Tibial nerve (tissue), 4 donors: ENCODE measurements at regions not wholly inside any gene's neighbourhood (a gene's known extent, or its start where the extent isn't known, plus 50 kb on each side); places are given as distances from the start of the nearest gene placed in this dataset.
"Not testable (repeated sequence)": the region's sequence is repeated elsewhere in the genome, so short reads cannot be mapped to it uniquely, and the experiment has no call there.

Experiments used
- DNase-seq, 2 donors: peaks; one replicate each; pipeline ENCODE4 v3.0.0-alpha.2; 2019; ENCODE audit warnings: low spot score in 2 of 2
- H3K27ac ChIP-seq, 4 donors: fragments of 200-600 bp; sonication (generic) in 3 of 4; one replicate each; pipeline ENCODE4 v1.5.1; 2017 to 2019; ENCODE audit warnings: mild to moderate bottlenecking in 1 of 4
- H3K27me3 ChIP-seq, 2 donors: fragments of 200-600 bp; sonication (generic) in 1 of 2; one replicate each; pipeline versions ENCODE4 v1.5.1 to v1.6.0; 2017 to 2019
- H3K36me3 ChIP-seq, 3 donors: fragments of 200-600 bp; sonication (generic); one replicate each; pipeline ENCODE4 v1.5.1; 2018 to 2019
- H3K4me1 ChIP-seq, 4 donors: fragments of 200-600 bp; sonication (generic) in 3 of 4; one replicate each; pipeline ENCODE4 v1.5.1; 2017 to 2019
- H3K4me3 ChIP-seq, 4 donors: fragments of 200-600 bp; sonication (generic) in 3 of 4; one replicate each; pipeline ENCODE4 v1.5.1; 2017 to 2019; ENCODE audit warnings: mild to moderate bottlenecking in 1 of 4, moderate library complexity in 1 of 4
- H3K9me3 ChIP-seq, 4 donors: fragments of 200-600 bp; sonication (generic) in 3 of 4; one replicate each; pipeline ENCODE4 v1.5.1; 2017 to 2019
- CTCF ChIP-seq, 5 experiments: fragments of 200-600 bp in 3 of 5; fragments of 450-650 bp in 2 of 5; sonication (generic) in 3 of 5; IDR thresholded peaks; one replicate each; pipeline ENCODE4 v1.5.1; 2016 to 2019; ENCODE audit warnings: antibody characterized with exemption in 5 of 5, mild to moderate bottlenecking in 3 of 5, moderate library complexity in 2 of 5
- EP300 ChIP-seq, 2 donors: sonication (generic); formaldehyde crosslinking; IDR thresholded peaks; one replicate each; pipeline ENCODE4 v1.6.1; 2017; ENCODE audit warnings: antibody characterized with exemption in 2 of 2, mild to moderate bottlenecking in 1 of 2
- POLR2A ChIP-seq, 2 donors: fragments of 450-650 bp; IDR thresholded peaks; one replicate each; pipeline ENCODE4 v1.6.1; 2017; ENCODE audit warnings: antibody characterized with exemption in 2 of 2, mild to moderate bottlenecking in 2 of 2, moderate library complexity in 2 of 2
- WGBS, 2 donors: methylation state at CpG; one replicate each; pipeline ENCODE4 v1.1.5; 2018; 5-methylcytosine and 5-hydroxymethylcytosine counted together

- 67 to 79% methylated on average over 1 of the region's 1 CpG for WGBS, 2 donors
- H3K36me3 ChIP-seq, H3K27ac ChIP-seq, H3K9me3 ChIP-seq, H3K4me1 ChIP-seq, H3K4me3 ChIP-seq, DNase-seq, H3K27me3 ChIP-seq: not testable (repeated sequence)
Observed at GRCh38 chr7:55675589-55675988, 103.3 kb upstream of the VOPP1 start.

DNA sequence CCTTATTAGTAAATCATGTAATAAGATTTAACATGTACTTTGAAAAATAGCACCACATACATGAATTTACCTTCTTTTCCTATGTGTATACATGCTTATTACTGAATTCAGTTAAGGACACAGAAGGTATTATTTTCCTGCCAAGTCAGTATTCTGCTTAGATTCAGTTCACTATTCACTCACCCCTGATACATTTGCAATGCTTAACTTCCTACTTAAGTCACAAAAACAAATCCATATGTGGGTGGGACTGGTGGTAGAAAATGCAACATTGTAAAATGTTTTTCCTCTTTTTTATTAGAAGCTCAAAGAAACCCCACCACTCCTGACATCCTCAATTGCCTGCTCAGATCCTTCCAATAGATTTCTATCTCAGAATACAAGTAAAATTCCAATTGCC, 101.2 kb upstream of the VOPP1 start:
- not testable (repeated sequence) for H3K27me3 ChIP-seq, H3K4me1 ChIP-seq, H3K27ac ChIP-seq

DNA sequence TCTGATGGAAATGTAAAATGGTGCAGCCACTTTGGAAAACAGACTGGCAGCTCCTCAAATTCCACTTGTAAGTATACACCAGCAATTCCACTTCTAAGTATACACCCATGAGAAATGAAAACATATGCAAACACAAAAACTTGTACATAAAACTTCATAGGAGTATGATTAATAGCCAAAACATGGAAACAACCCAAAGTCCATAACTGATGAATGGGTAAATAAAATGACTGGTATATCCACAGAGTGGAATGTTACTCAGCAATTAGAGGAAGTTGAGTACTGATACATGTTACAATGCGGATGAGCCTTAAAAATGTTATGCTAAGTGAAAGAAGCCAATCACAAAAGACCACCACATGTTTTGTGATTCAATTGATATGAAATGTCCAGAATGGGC, 99.8 kb upstream of the VOPP1 start:
- 91 to 100% methylated on average over 1 of the region's 1 CpG for WGBS, 2 donors
- not testable (repeated sequence) for H3K4me3 ChIP-seq, H3K4me1 ChIP-seq, H3K36me3 ChIP-seq, H3K27me3 ChIP-seq, H3K27ac ChIP-seq, H3K9me3 ChIP-seq, DNase-seq

More for the DNA sequence above, 101.2 kb upstream of the VOPP1 start:
- not testable (repeated sequence) for DNase-seq, H3K36me3 ChIP-seq, H3K4me3 ChIP-seq, H3K9me3 ChIP-seq

DNA sequence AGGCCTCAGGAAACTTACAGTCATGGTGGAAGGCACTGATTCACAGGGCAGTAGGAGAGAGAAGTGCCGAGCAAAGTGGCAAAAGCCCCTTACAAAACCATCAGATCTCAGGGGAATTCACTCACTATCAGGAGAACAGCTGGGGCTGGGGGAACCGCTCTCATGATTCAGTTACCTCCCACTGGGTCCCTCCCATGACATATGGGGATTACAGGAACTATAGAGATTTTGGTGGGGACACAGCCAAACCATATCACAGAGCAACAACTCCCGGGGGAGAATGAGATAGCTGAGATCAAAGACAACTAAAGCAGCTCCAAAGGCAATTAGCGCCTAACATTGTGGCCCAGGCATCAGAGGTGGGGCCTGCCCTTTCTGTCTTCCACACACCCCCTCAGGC, 85.4 kb upstream of the VOPP1 start:
- Histone ChIP-seq H3K4me3 (no peak overlapping the region), H3K27me3 (no peaks in the 10 kb centered on the region), H3K9me3 (no peaks in the 10 kb centered on the region), H3K4me1 (no peaks in the 10 kb centered on the region), H3K27ac (no peak overlapping the region), H3K36me3 (no peaks in the 10 kb centered on the region)
- no peak for DNase-seq
- no peak for TF ChIP-seq POLR2A (IDR thresholded peaks at IDR 0.05)
- no peak for TF ChIP-seq CTCF (IDR thresholded peaks at IDR 0.05)
- no peak for TF ChIP-seq EP300 (IDR thresholded peaks at IDR 0.05)
- 51 to 66% methylated on average over 4 of the region's 4 CpGs for WGBS, 2 donors

GRCh38 chr7:55651057-55651456, 78.8 kb upstream of the VOPP1 start:
- Histone ChIP-seq H3K4me3 (no peak overlapping the region), H3K36me3 (no peaks in the 10 kb centered on the region), H3K27ac (no peak overlapping the region), H3K27me3 (no peaks in the 10 kb centered on the region), H3K4me1 (no peaks in the 10 kb centered on the region), H3K9me3 (no peaks in the 10 kb centered on the region)
- DNase-seq = no peak
- WGBS, 2 donors = 63 to 75% methylated on average over 1 to 2 of the region's 2 CpGs
- TF ChIP-seq EP300 (IDR thresholded peaks at IDR 0.05) (no peak), POLR2A (IDR thresholded peaks at IDR 0.05) (no peak), CTCF (IDR thresholded peaks at IDR 0.05) (no peak)

- DNase-seq = no peak
- H3K4me1 ChIP-seq = no peaks in the 10 kb centered on the region
- H3K9me3 ChIP-seq = no peaks in the 10 kb centered on the region
- WGBS, 2 donors = 91 to 93% methylated on average over 4 of the region's 4 CpGs
- H3K36me3 ChIP-seq = no peaks in the 10 kb centered on the region
- TF ChIP-seq POLR2A (IDR thresholded peaks at IDR 0.05) = no peak
- H3K27ac ChIP-seq = no peak overlapping the region
- H3K27me3 ChIP-seq = no peaks in the 10 kb centered on the region
- no peak overlapping the region for H3K4me3 ChIP-seq
Observed at GRCh38 chr7:55649238-55649637, 76.9 kb upstream of the VOPP1 start.

GRCh38 chr7:55644567-55644966, 72.3 kb upstream of the VOPP1 start:
- no peaks in the 10 kb centered on the region for H3K4me1 ChIP-seq
- no peak overlapping the region for H3K27ac ChIP-seq
- H3K27me3 ChIP-seq = no peaks in the 10 kb centered on the region
- no peak overlapping the region for H3K4me3 ChIP-seq
- peaks cover 0 to 9% (median 0%) of the 10 kb centered on the region in 4 donors for H3K9me3 ChIP-seq
- TF ChIP-seq POLR2A (IDR thresholded peaks at IDR 0.05) = no peak
- H3K36me3 ChIP-seq = no peaks in the 10 kb centered on the region
- DNase-seq = no peak
- WGBS, 2 donors = 86 to 87% methylated on average over 3 of the region's 3 CpGs

GRCh38 chr7:55642266-55642665, 70.0 kb upstream of the VOPP1 start:
- Histone ChIP-seq H3K27me3 (no peaks in the 10 kb centered on the region), H3K36me3 (no peaks in the 10 kb centered on the region), H3K4me3 (no peak overlapping the region), H3K4me1 (no peaks in the 10 kb centered on the region), H3K27ac (no peak overlapping the region), H3K9me3 (peaks cover 0 to 11% (median 0%) of the 10 kb centered on the region in 4 donors)
- no peak for TF ChIP-seq EP300 (IDR thresholded peaks at IDR 0.05)
- no peak for DNase-seq
